ENCODE measurements at regions not wholly inside any gene's neighbourhood (a gene's known extent, or its start where the extent isn't known, plus 50 kb on each side); places are given as distances from the start of the nearest gene placed in this dataset.

DNA sequence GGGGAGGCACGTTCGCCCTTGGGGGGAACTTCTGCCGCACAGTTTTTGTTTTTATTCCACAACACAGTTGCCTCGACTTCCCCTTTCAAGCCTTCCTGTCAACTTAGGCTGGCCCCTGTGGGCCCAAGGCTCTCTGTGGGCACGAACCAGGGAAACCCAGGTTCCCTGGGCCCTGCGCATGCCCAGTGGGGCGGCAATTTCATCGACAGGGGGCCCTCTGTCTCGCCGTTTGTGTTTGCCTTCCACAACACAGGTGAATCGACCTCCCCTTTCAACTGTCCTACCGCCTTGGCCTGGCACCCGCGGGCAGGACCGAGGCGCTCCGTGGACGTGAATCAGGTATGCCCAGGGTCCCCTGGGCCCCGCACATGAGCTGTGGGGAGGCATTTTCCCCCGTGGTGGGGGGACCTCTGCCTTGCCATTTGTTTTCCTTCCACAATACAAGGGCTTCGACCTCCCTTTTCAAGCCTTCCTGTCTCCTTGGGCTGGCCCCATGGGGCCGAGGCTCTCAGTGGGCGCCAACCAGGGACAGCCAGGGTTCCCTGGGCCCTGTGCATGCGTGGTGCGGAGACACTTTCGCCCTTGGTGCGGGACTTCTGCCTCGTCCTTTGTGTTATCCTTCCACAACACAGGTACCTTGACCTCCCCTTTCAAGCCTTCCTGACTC lies 354.0 kb downstream of the ALG10 start:
- DNase-seq (ENCODE audit: low read depth in 3 of 3) = no peak

DNA sequence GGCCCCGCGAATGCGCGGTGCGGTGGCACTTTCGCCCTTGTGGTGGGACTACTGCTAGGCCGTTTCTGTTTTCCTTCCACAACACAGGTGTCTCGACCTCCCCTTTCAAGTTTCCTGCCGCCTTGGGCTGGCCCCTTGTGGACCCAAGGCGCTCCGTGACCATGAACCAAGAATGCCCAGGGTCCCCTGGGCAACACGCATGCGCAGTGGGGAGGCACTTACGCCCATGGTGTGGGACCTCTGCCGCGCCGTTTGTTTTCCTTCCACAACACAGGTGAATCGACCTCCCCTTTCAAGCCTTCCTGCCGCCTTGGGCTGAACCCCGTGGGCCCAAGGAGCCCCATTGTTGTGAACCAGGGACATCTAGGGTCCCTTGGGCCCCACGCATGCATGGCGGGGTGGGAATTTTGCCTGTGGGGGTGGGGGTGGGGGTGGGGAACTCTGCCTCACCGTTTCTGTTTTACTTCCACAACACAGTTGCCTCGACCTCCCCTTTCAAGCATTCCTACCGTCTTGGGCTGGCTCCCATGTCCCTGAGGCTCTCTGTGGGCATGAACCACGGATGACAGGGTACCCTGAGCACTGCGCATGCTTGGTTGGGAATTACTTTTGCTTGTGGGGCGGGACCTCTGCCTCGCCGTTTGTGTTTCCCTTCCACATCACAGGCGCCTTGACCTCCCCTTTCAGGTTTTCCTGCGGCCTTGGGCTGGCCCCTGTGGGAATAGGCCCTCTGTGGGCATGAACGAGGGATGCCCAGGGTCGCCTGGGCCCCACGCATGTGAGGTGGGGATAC lies 355.1 kb downstream of the ALG10 start:
- DNase-seq (ENCODE audit: low read depth in 3 of 3) = no peak

DNA sequence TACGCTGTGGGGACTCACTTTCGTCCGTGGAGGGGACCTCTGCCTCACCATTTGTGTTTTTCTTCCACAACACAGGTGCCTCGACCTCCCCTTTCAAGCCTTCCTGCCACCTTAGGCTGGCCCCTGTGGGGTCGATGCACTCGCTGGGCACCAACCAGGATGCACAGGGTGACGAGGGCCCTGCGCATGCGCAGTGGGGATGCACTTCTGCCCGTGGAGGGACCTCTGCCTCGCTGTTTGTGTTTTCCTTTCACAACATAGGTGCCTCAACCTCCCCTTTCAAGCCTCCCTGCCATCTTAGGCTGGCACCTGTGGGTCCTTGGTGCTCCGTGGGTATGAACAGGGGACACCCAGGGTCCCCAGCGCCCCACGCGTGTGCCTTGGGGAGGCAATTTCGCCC lies 356.8 kb downstream of the ALG10 start:
- no peak for DNase-seq (ENCODE audit: low read depth in 3 of 3)

DNA sequence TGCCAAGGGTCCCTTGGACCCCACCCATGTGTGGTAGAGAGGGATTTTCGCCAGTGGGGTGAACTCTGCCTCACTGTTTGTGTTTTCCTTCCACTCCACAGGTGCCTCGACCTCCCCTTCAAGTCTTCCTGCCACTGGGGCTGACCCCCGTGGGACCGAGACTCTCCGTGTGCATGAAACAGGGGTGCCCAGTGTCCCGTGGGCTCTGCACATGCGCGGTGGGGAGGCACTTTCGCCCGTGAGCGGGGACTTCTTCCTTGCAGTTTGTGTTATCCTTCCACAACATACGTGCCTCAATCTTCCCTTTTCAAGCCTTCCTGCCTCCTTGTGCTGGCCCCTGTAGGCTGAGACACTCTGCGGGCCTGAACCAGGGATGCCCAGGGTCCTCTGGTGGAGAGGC lies 362.4 kb downstream of the ALG10 start:
- DNase-seq (ENCODE audit: low read depth in 3 of 3) = no peak

DNA sequence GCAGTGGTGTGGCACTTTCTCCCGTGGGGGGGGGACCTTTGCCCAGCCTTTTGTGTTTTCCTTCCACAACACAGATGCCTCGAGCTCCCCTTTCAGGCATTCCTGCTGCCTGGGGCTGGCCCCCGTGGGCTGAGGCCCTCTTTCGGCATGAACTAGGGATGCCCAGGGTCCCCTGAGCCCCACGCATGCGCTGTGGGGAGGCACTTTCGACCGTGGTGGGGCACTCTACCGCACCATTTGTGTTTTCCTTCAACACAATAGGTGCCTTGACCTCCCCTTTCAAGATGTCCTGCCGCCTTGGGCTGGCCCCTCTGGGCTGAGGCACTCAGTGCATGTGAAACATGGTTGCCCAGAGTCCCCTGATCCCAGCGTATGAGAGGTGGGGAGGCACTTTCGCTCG lies 363.7 kb downstream of the ALG10 start:
- no peak for DNase-seq (ENCODE audit: low read depth in 3 of 3)

DNA sequence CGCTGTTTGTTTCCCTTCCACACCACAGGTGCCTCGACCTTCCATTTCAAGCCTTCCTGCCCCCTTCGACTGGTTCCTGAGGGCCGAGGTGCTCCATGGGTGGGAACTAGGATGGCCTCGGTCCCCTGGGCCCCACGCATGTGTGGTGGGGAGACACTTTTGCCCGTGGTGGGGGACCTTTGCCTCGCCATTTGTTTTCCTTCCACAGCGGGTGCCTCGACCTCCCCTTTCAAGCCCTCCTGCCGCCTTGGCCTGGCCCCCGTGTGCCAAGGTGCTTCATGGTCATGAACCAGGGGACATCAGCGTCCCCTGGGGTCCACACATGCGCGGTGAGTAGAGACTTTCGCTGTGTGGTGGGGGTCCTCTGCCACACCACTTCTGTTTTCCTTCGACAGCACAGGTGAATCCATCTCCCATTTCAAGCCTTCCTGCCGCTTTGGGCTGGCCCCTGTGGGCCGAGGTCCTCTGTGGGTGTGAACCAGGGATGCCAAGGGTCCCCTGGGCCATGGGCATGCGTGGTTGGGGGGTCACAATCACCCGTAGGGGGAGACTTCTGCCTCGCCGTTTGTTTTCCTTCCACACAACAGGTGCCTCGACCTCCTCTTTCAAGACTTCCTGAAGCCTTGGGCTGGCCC lies 364.4 kb downstream of the ALG10 start:
- DNase-seq (ENCODE audit: low read depth in 3 of 3) = no peak

DNA sequence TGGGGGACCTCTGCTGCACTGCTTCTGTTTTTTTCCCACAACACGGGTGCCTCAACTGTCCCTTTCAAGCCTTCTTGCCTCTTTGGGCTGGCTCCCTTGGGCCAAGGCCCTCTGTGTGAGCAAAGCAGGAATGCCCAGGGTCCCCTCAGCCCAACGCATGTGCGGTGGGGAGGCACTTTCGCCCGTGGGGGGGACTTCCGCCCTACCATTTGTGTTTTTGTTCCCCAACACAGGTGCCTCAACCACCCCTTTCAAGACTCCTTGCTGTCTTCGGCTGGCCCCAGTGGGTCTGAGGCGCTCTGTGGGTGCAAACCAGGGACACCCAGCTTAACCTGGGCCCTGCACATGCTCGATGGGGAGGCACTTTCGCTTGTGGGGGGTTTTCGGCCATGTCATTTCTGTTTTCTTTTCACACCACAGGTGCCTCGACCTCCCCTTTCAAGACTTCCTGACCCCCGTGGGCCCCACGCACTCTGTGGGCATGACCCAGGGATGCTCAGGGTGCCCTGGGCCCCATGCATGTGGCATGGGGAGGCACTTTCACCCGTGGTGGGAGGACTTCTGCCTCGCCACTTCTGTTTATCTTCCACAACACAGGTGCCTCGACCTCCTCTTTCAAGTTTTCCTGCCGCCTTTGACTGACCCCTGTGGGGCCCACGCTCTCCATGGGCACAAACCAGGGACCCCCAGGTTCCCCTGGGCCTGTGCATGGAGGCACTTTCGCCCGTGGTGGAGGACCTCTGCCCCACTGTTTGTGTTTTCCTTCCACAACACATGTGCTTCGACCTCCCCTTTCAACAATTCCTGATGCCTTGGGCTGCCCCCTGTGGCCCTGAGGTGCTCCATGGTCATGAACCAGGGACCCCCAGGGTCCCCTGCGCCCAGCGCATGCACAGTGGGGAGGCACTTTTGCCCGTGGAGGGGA lies 365.7 kb downstream of the ALG10 start:
- no peak for DNase-seq (ENCODE audit: low read depth in 3 of 3)

DNA sequence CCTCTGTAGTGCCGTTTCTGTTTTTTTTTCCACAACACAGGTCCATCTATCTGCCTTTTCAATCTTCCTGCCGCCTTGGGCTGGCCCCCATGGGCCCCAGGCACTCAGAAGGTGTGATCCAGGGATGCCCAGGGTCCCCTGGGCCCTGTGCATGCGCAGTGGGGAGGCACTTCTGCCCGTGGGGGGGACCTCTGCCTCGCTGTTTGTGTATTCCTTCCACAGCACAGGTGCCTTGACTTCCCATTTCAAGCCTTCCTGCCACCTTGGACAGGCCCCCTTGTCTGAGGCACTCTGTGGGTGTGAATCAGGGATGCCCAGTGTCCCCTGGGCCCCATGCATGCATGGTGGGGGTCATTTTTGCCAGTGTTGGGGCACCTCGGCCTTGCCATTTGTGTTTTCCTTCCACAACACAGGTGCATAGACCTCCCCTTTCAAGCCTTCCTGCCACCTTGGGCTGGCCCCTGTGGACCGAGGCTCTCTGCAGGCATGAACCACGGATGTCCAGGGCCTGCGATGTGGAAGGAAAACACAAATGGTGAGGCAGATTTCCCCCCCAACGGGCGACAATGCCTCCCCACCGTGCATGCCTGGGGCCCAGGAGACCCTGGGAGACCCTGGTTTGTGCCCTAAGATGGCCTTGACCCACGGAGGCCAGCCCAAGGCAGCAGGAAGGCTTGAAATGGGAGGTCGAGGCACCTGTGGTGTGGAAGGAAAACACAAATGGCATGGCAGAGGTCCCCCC lies 366.5 kb downstream of the ALG10 start:
- DNase-seq (ENCODE audit: low read depth in 3 of 3) = no peak

DNA sequence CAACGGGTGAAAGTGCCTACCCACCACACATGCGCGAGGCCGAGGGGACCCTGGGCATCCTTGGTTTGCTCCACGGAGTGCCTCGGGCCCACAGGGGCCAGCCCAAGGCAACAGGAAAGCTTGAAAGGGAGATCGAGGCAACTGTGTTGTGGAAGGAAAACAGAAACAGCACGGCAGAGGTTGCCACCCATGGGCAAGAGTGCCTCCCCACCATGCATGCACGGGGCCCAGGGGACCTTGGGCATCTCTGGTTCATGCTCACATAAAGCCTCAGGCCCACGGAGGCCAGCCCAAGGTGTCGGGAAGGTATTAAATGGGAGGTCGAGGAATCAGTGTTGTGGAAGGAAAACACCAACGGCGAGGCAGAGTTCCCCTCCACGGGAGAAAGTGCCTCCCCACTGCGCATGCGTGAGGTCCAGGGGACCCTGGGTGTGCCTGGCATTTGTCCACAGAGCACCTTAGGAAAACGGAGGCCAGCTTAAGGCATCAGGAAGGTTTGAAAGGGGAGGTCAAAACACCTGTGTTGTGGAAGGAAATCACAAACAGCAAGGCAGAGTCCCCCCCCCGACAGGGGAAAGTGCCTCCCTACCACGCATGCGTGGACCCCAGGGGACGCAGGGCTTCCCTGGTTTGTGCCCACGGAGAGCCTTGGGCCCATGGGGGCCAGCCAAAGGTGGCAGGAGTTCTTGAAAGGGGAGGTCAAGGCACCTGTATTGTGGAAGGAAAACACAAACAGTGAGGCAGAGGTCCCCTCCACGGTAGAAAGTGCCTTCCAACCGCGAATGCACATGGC lies 367.3 kb downstream of the ALG10 start:
- DNase-seq (ENCODE audit: low read depth in 3 of 3) = no peak

DNA sequence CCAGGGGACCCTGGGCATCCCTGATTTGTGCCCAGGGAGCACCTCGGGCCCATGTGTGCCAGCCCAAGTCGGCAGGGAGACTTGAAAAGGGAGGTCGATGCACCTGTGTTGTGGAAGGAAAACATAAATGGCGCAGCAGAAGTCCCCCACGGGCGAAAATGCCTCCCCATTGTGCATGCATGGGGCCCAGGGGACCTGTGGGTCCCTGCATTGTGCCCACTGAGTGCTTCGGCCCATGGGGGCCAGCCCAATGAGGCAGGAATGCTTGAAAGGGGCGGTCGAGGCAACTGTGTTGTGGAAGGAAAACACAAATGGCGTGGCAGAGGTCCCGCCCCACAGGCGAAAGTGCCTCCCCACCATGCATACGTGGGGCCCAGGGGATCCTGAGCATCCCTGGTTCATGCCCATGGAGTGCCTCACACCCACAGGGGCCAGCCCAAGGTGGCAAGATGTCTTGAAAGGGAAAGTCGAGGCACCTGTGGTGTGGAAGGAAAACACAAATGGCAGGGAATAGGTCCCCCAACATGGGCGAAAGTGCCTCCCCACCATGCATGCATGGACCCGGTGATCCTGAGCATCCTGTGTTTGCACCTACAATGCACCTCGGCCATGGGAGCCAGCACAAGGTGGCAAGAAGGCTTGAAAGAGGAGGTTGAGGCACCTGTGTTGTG lies 368.0 kb downstream of the ALG10 start:
- DNase-seq (ENCODE audit: low read depth in 3 of 3) = no peak

DNA sequence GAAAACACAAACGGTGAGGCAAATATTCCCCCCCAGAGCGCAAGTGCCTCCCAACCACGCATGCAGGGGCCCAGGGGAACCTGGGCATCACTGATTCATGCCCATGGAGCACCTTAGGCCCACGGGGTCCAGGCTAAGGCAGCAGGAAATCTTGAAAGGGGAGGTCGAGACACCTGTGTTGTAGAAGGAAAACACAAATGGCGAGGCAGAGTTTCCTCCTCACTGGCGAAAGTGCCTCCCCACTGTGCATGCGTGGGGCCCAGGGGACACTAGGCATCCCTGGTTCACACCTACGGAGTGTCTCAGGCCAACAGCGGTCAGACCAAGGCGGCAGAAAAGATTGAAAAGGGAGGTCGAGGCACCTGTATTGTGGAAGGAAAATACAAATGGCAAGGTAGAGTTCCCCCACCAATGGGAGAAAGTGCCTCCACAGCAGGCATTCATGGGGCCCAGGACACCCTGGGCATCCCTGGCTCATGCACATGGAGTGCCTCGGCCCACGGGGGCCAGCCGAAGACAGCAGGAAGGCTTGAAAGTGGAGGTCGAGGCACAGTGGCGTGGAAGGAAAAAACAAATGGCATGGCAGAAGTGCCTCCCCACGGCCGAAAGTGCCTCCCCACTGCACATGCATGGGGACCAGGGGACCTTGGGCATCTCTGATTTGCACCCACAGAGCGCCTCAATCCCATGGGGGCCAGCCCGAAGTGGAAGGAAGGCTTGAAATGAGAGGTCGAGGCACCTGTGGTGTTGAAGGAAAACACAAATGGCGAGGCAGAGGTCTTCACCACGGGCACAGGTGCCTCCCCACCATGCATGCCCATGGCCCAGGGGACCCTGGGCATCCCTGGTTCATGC lies 368.8 kb downstream of the ALG10 start:
- DNase-seq (ENCODE audit: low read depth in 3 of 3) = no peak

DNA sequence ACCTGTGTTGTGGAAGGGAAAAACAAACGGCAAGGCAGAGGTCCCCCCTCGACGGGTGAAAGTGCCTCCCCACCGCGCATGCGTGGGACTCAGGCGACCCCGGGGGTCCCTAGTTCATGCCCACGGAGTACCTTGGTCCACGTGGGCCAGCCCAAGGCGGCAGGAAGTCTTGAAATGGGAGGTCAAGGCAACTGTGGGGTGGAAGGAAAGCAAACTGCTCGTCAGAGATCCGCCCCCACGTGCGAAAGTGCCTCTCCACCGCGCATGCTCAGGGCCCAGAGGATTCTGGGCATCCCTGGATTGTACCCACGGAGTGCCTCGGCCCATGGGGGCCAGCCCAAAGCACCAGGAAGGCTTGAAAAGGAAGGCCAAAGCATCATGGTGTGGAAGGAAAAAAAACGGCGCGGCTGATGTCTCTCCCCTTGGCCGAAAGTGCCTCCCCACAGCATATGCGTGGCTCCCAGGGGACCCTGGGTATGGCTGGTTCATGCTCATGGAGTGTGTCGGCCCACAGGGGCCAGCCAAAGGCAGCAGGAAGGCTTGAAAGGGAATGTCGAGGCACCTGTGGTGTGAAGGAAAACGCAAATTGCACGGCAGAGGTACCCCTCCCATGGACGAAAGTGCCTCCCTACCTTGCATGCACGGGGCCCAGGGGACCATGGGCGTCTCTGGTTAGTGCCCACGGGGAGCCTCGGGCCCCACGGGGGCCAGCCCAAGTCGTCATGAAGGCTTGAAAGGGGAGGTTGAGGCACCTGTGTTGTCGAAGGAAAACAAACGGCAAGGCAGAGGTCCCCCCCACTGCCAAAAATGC lies 369.7 kb downstream of the ALG10 start:
- no peak for DNase-seq (ENCODE audit: low read depth in 3 of 3)

DNA sequence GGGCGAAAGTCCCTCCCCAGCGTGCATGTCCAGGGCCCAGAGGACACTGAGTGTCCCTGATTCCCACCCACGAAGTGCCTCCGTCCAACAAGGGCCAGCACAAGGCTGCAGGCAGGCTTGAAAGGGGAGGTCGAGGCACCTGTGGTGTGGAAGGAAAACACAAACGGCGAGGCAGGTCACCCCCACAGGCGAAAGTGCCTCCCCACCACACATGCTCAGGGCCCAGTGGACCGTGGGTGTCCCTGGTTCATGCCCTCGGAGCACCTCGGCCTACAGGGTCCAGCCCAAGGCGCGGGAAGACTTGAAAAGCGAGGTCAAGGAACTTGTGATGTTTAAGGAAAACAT lies 370.4 kb downstream of the ALG10 start:
- no peak for DNase-seq (ENCODE audit: low read depth in 3 of 3)

DNA sequence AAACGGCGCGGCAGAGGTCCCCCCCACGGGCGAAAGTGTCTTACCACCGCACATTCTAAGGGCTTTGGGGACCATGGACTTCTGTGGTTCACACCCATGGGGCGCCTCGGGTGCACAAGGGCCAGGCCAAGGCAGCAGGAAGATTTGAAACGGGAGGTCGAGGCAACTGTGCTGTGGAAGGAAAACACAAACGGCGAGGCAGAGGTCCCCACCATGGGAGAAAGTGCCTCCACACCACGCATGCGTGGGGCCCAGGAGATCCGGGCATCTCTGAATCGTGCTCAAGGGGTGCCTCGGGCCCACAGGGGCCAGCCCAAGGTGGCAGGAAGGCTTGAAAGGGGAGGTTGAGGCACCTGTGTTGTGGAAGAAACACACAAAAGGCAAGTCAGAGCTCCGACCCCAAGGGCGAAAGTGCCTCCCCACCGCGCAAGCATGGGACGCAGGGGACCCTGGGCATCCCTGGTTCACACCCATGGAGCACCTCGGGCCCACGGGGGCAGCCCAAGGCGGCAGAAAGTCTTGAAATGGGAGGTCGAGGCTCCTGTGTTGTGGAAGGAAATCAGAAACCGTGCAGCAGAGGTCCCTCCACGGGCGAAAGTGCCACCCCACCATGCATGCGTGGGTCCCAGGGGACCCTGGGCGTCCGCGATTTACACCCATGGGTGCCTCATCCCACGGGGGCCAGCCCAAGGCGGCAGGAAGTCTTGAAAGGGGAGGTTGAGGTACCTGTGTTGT lies 371.0 kb downstream of the ALG10 start:
- DNase-seq (ENCODE audit: low read depth in 3 of 3) = no peak

DNA sequence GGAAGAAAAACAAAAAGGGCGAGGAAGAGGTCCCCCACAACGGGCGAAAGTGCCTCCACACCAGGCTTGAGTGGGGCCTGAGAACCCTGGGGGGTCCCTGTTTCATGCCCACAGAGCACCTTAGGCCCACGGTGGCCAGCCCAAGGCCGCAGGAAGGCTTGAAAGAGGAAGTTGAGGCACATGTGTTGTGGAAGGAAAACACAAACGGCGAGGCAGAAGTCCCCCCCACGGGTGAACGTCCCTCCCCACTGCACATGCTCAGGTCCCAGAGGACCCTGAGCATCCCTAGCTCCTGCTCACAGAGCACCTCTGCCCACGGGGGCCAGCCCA lies 371.5 kb downstream of the ALG10 start:
- DNase-seq (ENCODE audit: low read depth in 3 of 3) = no peak

DNA sequence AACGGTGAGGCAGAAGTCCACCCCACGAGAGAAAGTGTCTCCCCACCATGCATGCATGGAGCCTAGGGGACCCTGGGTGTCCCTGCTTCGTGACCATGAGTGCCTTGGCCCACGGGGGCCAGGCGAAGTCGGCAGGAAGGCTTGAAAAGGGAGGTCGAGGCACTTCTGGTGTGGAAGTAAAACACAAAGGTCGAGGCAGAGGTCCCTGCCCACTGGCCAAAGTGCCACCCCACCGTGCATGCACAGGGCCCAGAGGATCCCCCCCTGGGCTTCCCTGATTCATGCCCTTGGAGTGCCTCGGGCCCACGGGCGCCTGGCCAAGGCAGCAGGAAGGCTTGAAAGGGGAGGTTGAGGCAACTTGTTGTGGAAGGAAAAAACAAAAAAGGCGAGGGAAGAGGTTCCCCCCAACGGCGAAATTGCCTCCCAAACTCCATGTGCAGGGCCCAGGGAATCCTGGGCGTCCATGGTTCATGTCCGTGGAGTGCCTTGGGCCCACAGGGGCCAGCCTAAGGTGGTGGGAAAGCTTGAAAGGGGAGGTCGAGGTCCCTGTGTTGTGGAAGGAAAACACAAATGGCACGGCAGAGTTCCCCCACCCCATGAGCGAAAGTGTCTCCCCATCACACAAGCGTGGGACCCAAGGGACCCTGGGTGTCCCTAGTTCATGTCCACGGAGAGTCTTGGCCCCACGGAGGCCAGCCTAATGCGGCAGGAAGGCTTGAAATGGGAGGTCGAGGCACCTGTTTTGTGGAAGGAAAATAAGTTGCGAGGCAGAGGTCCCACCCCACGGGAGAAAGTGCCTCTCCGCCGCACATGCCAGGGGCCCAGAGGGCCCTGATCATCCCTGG lies 372.1 kb downstream of the ALG10 start:
- no peak for DNase-seq (ENCODE audit: low read depth in 3 of 3)

Data from stimulated activated CD4-positive, alpha-beta T cell treated with anti-CD3 and anti-CD28 coated beads, TNF-alpha, amount 100 ng/mL, for 24 hours (primary cell).